Astrocyte (in vitro differentiated cells and primary cell): ENCODE measurements at regions not wholly inside any gene's neighbourhood (a gene's known extent, or its start where the extent isn't known, plus 50 kb on each side); places are given as distances from the start of the nearest gene placed in this dataset.

Source experiments
- CTCF ChIP-seq: IDR thresholded peaks from 2 replicates; pipeline ENCODE4 v1.5.1; 2011; ENCODE audit warnings: low read depth, mild to moderate bottlenecking, inconsistent platforms, low read length, moderate library complexity; ENCODE audit not compliant: insufficient read depth
- EZH2 ChIP-seq: IDR thresholded peaks from 2 replicates; pipeline ENCODE4 v1.6.1; 2012; ENCODE audit warnings: mild to moderate bottlenecking, low read length, inconsistent platforms; ENCODE audit not compliant: insufficient read depth

DNA sequence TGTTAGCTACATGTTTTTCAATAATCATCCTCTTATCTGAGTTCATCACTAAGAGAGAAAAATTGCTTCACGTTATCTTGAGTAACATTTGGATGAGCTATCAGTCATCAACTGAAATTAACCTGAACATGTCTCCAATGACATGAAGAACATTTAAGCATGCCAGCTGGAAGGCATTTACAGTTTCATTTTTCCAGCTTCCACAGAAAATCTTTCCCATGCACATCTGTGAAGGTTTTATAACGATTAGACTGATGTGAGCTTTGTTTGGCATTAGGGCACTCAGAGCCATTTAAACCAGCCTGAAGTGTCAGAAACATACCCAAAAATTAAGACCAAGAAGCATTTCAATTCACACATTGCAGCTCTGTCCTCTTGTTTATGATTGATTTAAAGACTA is 235.8 kb upstream of the ARHGEF26 start:
- no peak for TF ChIP-seq CTCF
- no peak for TF ChIP-seq EZH2
